Uterus (tissue), 3 donors: ENCODE measurements at regions not wholly inside any gene's neighbourhood (a gene's known extent, or its start where the extent isn't known, plus 50 kb on each side); places are given as distances from the start of the nearest gene placed in this dataset.

Experiments
- DNase-seq, 2 donors: peaks; one replicate each; pipeline ENCODE4 v3.0.0-alpha.2; 2019 to 2020
- H3K27ac ChIP-seq, 2 donors: fragments of 200-600 bp; sonication (generic); 1 replicate in 1 of 2; 2 replicates in 1 of 2; pipeline ENCODE4 v1.5.1; 2016 to 2018
- H3K27me3 ChIP-seq, 2 donors: fragments of 200-600 bp; sonication (generic); one replicate each; pipeline ENCODE4 v1.5.1; 2018 to 2019; ENCODE audit warnings: control low read depth in 1 of 2
- H3K36me3 ChIP-seq, 2 donors: fragments of 200-600 bp; sonication (generic); one replicate each; pipeline ENCODE4 v1.5.1; 2019; ENCODE audit warnings: control low read depth in 1 of 2
- H3K4me1 ChIP-seq, 2 donors: fragments of 200-600 bp; sonication (generic); one replicate each; pipeline ENCODE4 v1.5.1; 2018 to 2019; ENCODE audit warnings: control low read depth in 1 of 2
- H3K4me3 ChIP-seq, 2 donors: fragments of 200-600 bp; sonication (generic); 1 replicate in 1 of 2; 2 replicates in 1 of 2; pipeline ENCODE4 v1.5.1; 2018 to 2019; ENCODE audit warnings: mild to moderate bottlenecking in 1 of 2
- H3K9me3 ChIP-seq, 2 donors: fragments of 200-600 bp; sonication (generic); one replicate each; pipeline ENCODE4 v1.5.1; 2019; ENCODE audit warnings: control low read depth in 1 of 2
- CTCF ChIP-seq, 4 experiments: fragments of 200-600 bp in 2 of 4; fragments of 450-650 bp in 2 of 4; sonication (generic) in 2 of 4; IDR thresholded peaks; one replicate each; pipeline ENCODE4 v1.5.1; 2016 to 2019; ENCODE audit warnings: antibody characterized with exemption in 4 of 4, mild to moderate bottlenecking in 2 of 4, moderate library complexity in 1 of 4
- POLR2A ChIP-seq, 2 donors: fragments of 450-650 bp; IDR thresholded peaks; one replicate each; pipeline ENCODE4 v1.6.1; 2016; ENCODE audit warnings: antibody characterized with exemption in 2 of 2, mild to moderate bottlenecking in 1 of 2, moderate library complexity in 1 of 2
- intact Hi-C: fragments of 100-400 bp; cut with DNase I; formaldehyde crosslinking; loops from one replicate; pipeline ENCODE4 v1.15.1; 2023; ENCODE audit warnings: low total_unique reads
- donor health status: DM: yes; HTN: yes; CAD: no.

GRCh38 chr6:168372889-168373288, 53.3 kb upstream of the DACT2 start:
- H3K4me3 ChIP-seq: no peak overlapping the region
- DNase-seq: no peak
- peaks cover 0 to under 1% of the 10 kb centered on the region in 2 donors for H3K4me1 ChIP-seq
- H3K9me3 ChIP-seq: no peaks in the 10 kb centered on the region
- no peaks in the 10 kb centered on the region for H3K36me3 ChIP-seq
- no peaks in the 10 kb centered on the region for H3K27me3 ChIP-seq
- TF ChIP-seq CTCF (IDR thresholded peaks at IDR 0.05): no peak
- TF ChIP-seq POLR2A (IDR thresholded peaks at IDR 0.05): no peak
- intact Hi-C loops: loop anchor here (10.0 kb wide), 1 partner anchor 72 kb away; the partner anchor contains the start of gene SMOC2
- no peak overlapping the region for H3K27ac ChIP-seq

DNA sequence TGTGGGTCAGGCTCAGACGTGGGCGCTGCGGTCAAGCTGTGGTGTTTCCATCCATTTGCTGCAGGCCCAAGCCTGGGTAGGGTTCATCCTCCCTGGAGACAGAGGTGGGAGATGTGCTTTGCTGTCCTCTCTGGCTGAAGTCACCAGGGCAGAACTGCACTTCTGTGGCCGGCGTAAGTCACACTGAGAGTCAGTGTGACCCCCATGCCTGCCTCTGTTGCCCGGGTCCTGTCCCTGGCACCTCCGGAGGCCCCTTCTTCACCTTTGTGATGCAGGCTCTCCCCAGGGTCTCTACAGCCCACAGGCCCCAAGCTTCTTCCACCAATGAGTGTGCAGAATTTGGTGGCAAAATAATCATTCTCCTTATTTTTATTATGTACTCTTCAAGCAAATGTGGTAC, 53.8 kb upstream of the DACT2 start:
- no peak overlapping the region for H3K4me3 ChIP-seq
- DNase-seq: no peak
- no peaks in the 10 kb centered on the region for H3K9me3 ChIP-seq
- H3K27ac ChIP-seq: no peak overlapping the region
- intact Hi-C loops: loop anchor here (10.0 kb wide), 1 partner anchor 71 kb away; the partner anchor contains the start of gene SMOC2
- no peaks in the 10 kb centered on the region for H3K4me1 ChIP-seq
- no peaks in the 10 kb centered on the region for H3K36me3 ChIP-seq
- H3K27me3 ChIP-seq: no peaks in the 10 kb centered on the region
- no peak for TF ChIP-seq CTCF (IDR thresholded peaks at IDR 0.05)
- no peak for TF ChIP-seq POLR2A (IDR thresholded peaks at IDR 0.05)

- intact Hi-C loops: loop anchor here (10.0 kb wide), 1 partner anchor 71 kb away; the partner anchor contains the start of gene SMOC2
- no peak overlapping the region for H3K4me3 ChIP-seq
- H3K27ac ChIP-seq: no peak overlapping the region
- H3K4me1 ChIP-seq: no peaks in the 10 kb centered on the region
- no peak for TF ChIP-seq POLR2A (IDR thresholded peaks at IDR 0.05)
- no peak for DNase-seq
- H3K27me3 ChIP-seq: no peaks in the 10 kb centered on the region
- no peaks in the 10 kb centered on the region for H3K9me3 ChIP-seq
- H3K36me3 ChIP-seq: no peaks in the 10 kb centered on the region
Observed at GRCh38 chr6:168374051-168374502, 54.5 kb upstream of the DACT2 start.

DNA sequence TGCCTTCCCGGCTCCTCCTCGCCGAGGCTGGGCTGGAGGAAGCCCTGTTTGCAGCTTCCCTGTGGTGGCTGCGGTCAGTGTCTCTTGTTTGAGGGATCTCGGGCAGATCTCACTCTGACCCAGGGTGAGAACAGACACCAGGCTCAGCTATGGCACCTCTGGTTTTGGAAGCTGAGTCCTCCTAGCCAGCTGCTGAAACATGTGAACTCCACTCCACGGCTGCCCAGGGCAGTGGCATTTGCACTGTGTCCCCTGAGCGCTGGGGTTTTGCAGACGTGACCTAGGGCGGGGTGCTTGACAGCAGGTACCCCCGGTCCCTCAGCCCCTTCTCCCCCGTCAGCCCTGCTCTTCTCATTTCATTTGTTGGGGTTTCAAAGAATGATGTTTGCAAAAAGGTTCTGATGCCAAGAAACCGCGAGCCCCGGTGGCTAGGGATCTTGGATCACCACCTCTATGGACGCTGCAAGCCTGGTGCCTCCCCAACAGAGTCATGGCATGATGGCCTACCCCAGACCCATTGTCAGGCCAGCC, 55.0 kb upstream of the DACT2 start:
- Histone ChIP-seq H3K4me1 (no peaks in the 10 kb centered on the region), H3K36me3 (no peaks in the 10 kb centered on the region), H3K4me3 (no peak overlapping the region), H3K27me3 (no peaks in the 10 kb centered on the region), H3K9me3 (no peaks in the 10 kb centered on the region), H3K27ac (no peak overlapping the region)
- intact Hi-C loops: loop anchor here (10.0 kb wide), 1 partner anchor 70 kb away; the partner anchor contains the start of gene SMOC2
- TF ChIP-seq POLR2A (IDR thresholded peaks at IDR 0.05) (no peak), CTCF (IDR thresholded peaks at IDR 0.05) (no peak)
- DNase-seq: no peak

DNA sequence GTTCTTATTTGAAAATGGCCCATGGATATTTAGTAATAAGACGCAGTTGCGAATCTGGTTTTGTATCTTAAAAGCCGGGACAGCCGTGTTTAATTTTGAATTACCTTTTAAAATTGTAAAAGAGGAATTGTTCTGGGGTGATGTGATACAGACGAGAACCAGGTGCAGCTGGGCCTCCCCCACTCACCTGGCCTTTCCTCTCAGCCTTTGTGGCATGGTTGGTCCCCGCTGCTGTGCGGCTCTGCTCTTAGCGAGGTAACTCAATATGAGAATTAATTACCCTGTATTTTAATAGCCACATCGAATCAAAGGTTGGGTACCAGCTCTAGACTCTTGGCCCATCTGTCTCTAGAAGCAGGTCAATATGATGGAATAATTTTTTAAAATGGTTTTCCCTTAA, 56.5 kb upstream of the DACT2 start:
- Histone ChIP-seq H3K4me1 (no peaks in the 10 kb centered on the region), H3K36me3 (no peaks in the 10 kb centered on the region), H3K4me3 (no peak overlapping the region), H3K9me3 (no peaks in the 10 kb centered on the region), H3K27ac (no peak overlapping the region), H3K27me3 (no peaks in the 10 kb centered on the region)
- TF ChIP-seq POLR2A (IDR thresholded peaks at IDR 0.05) (no peak), CTCF (IDR thresholded peaks at IDR 0.05) (no peak)
- intact Hi-C loops: loop anchor here (10.0 kb wide), 1 partner anchor 69 kb away; the partner anchor contains the start of gene SMOC2
- DNase-seq: peak in 1 of 2 donors; percentile 8
